Brain microvascular endothelial cell (primary cell): ENCODE measurements at regions not wholly inside any gene's neighbourhood (a gene's known extent, or its start where the extent isn't known, plus 50 kb on each side); places are given as distances from the start of the nearest gene placed in this dataset.

Experiments
- DNase-seq: peaks from one replicate; pipeline ENCODE4 v3.0.0-alpha.2; 2020
- H3K27ac ChIP-seq: fragments of 250-450 bp; sonication (Bioruptor Pico); 2 replicates; pipeline ENCODE4 v1.5.1; 2020; ENCODE audit warnings: mild to moderate bottlenecking, moderate library complexity
- H3K27me3 ChIP-seq: fragments of 250-450 bp; sonication (Bioruptor Pico); replicated peaks from 2 replicates; pipeline ENCODE4 v1.5.1; 2020; ENCODE audit warnings: mild to moderate bottlenecking
- H3K36me3 ChIP-seq: fragments of 250-450 bp; sonication (Bioruptor Pico); replicated peaks from 2 replicates; pipeline ENCODE4 v1.5.1; 2020; ENCODE audit warnings: mild to moderate bottlenecking
- H3K4me3 ChIP-seq: 2 replicates; pipeline ENCODE4 v1.5.1; 2011; ENCODE audit warnings: low read depth, mild to moderate bottlenecking, control low read depth, low read length, moderate library complexity
- in situ Hi-C: cut with HindIII; loops from 2 replicates; pipeline ENCODE4 v1.10.0; 2017; ENCODE audit warnings: low sequenced_read_pairs, low pct_ligation_motif_present
- TF ChIP-seq, protein P1 (sequence below): IDR thresholded peaks from 2 replicates; pipeline ENCODE4 v1.5.1; 2011; ENCODE audit warnings: low read depth, mild to moderate bottlenecking, moderate library complexity, low read length, control low read depth, inconsistent platforms; ENCODE audit errors: missing control alignments

DNA sequence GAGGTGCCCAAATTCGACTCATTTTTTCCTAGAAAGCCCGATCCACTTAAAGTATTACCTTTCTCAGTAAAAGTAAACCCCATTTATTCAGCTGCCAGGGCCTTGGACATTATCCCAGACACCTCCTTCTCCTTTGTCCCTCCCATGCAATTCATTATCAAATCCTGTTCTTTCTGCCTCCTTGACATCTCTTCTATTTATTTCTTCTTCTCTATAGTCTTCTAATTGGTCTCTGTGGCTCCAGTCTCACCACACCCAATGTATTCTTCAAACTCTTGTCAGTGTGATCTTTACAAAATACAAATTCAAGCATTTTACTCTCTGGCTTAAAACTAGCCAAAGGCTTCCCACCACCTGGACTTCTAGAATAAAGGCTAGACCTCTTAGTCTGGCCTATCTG is 120.3 kb downstream of the IL20RB start:
- no peak for DNase-seq
- TF ChIP-seq, protein P1, sequence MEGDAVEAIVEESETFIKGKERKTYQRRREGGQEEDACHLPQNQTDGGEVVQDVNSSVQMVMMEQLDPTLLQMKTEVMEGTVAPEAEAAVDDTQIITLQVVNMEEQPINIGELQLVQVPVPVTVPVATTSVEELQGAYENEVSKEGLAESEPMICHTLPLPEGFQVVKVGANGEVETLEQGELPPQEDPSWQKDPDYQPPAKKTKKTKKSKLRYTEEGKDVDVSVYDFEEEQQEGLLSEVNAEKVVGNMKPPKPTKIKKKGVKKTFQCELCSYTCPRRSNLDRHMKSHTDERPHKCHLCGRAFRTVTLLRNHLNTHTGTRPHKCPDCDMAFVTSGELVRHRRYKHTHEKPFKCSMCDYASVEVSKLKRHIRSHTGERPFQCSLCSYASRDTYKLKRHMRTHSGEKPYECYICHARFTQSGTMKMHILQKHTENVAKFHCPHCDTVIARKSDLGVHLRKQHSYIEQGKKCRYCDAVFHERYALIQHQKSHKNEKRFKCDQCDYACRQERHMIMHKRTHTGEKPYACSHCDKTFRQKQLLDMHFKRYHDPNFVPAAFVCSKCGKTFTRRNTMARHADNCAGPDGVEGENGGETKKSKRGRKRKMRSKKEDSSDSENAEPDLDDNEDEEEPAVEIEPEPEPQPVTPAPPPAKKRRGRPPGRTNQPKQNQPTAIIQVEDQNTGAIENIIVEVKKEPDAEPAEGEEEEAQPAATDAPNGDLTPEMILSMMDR: no peak

DNA sequence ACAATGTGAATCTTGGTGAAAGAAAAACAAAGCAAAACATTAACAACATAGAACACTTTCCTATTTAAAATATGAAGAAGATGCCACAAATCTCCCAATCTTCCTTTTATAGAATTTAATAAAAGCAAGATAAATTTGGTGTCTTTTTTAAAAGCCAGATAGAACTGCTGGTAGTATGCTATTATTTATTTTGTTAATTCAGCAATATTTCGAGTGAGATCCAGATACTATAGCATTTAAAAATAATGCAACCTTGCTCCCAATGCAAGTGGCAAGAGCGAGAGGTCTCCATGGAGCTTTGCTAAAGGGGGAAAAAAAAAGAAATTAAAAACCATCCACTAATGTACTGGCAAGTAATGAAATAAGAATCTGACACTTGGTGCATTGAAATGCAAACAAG is 121.8 kb downstream of the IL20RB start:
- in situ Hi-C loops: no loop called here

More for the DNA sequence above, 120.3 kb downstream of the IL20RB start:
- H3K4me3 ChIP-seq: no peak overlapping the region
- no peak overlapping the region for H3K27ac ChIP-seq
- in situ Hi-C loops: no loop called here
- H3K27me3 ChIP-seq: no peaks in the 10 kb centered on the region
- no peaks in the 10 kb centered on the region for H3K36me3 ChIP-seq

DNA sequence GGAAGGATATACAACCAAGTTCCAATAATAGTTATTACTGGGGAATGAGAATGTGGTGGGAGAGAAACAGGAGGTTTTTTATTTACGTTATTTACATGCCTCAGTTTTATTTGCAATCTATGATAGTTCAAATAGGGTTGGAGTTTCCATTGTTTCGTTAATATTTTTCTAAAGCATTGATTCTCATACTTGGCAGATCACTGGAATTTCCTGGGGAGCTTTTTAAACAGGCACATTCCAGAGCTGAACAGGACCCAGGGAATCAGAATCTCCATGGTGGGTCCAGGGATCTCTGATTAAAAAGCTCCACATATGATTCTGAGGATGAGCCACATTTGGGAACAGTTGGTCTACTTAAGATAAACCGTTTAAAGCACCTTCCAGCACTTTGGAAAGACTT is 123.9 kb downstream of the IL20RB start:
- in situ Hi-C loops: no loop called here
- Histone ChIP-seq H3K36me3 (no peaks in the 10 kb centered on the region), H3K27me3 (no peaks in the 10 kb centered on the region), H3K4me3 (no peak overlapping the region), H3K27ac (no peak overlapping the region)
- TF ChIP-seq, protein P1: no peak
- no peak for DNase-seq

More for the DNA sequence above, 121.8 kb downstream of the IL20RB start:
- Histone ChIP-seq H3K27ac (no peak overlapping the region), H3K4me3 (no peak overlapping the region), H3K36me3 (no peaks in the 10 kb centered on the region), H3K27me3 (no peaks in the 10 kb centered on the region)
- DNase-seq: no peak
- TF ChIP-seq, protein P1: no peak

DNA sequence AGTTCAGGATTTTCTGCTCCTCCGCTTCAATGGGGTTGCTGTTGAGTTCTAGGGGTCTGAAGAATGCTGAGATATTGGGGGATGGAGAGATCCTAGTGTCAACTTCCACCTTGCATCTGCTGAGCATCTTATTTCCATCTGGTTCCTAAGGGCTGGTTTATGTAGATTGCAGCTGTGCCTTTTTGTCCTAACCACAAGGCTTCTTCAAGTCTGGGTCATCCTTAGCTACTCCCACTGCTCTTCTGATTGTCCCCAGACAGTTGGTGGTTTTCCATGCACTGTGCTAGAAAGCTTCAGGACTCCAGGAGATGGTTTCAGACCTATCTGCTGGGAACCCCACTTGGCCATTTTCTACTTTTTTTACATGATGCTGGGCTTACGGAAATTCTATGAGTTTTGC is 125.0 kb downstream of the IL20RB start:
- Histone ChIP-seq H3K4me3 (no peak overlapping the region), H3K36me3 (no peaks in the 10 kb centered on the region), H3K27me3 (no peaks in the 10 kb centered on the region), H3K27ac (no peak overlapping the region)
- TF ChIP-seq, protein P1: no peak
- in situ Hi-C loops: no loop called here
- no peak for DNase-seq

DNA sequence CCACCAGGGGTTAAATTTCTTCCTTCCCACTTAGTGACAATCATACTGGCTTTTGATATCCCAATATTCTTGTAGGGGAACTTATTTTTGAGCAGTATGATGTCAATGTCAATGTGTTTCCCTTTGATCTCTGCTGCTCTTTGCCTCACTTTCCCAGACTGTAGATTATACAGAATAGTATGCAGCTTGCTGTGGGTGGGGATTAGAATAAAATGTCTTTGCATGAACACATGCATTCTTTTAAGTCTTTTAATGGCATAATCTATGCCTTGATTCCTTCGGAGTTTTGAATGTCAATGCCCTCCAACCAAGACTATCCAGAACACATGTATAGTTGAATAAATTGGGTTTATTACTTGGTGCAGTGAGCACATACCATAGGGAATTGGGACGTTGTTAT is 125.5 kb downstream of the IL20RB start:
- no peak for DNase-seq
- TF ChIP-seq, protein P1: no peak

DNA sequence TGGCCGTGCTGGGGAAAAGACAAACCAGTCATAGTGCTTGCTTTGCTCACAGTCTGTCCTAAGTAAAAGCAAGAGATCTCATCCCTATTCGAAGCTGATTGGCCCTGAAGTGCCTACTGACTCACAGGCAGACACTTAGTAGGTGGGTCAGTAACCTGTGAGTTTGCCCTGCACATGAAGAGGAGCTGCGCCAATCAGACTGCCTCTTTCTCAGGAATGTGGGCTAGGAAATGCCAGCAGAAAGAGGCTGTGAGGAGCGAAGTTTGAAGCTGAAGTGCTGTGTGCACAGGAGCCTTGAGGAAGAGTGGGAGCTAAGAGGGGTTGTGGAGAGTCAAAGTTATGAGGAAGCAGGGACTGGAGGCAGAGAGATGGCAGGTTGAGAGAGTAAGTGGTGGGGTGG is 126.8 kb downstream of the IL20RB start:
- no peaks in the 10 kb centered on the region for H3K36me3 ChIP-seq
- H3K27me3 ChIP-seq: no peaks in the 10 kb centered on the region
- no peak overlapping the region for H3K4me3 ChIP-seq
- TF ChIP-seq, protein P1: no peak
- H3K27ac ChIP-seq: no peak overlapping the region
- DNase-seq: no peak
- in situ Hi-C loops: no loop called here

More for the DNA sequence above, 125.5 kb downstream of the IL20RB start:
- Histone ChIP-seq H3K27me3 (no peaks in the 10 kb centered on the region), H3K36me3 (no peaks in the 10 kb centered on the region), H3K27ac (no peak overlapping the region), H3K4me3 (no peak overlapping the region)
- in situ Hi-C loops: no loop called here
